Cardiac muscle cell (in vitro differentiated cells and primary cell): ENCODE measurements at regions not wholly inside any gene's neighbourhood (a gene's known extent, or its start where the extent isn't known, plus 50 kb on each side); places are given as distances from the start of the nearest gene placed in this dataset.
"Not testable (repeated sequence)": the region's sequence is repeated elsewhere in the genome, so short reads cannot be mapped to it uniquely, and the experiment has no call there.

Experiments used
- DNase-seq, 2 donors: peaks; one replicate each; pipeline versions ENCODE4 v3.0.0 to v3.0.0-alpha.2; 2010 to 2017; ENCODE audit warnings: low read depth in 1 of 2, low spot score in 1 of 2
- H3K27ac ChIP-seq: fragments of 200-600 bp; sonication (generic); 2 replicates; pipeline ENCODE4 v1.5.1; 2016
- H3K27me3 ChIP-seq: fragments of 200-600 bp; sonication (generic); 2 replicates; pipeline ENCODE4 v1.6.0; 2016; ENCODE audit warnings: control low read depth
- H3K36me3 ChIP-seq: fragments of 200-600 bp; sonication (generic); 2 replicates; pipeline ENCODE4 v1.5.1; 2016; ENCODE audit warnings: control low read depth
- H3K4me1 ChIP-seq: fragments of 200-600 bp; sonication (generic); 2 replicates; pipeline ENCODE4 v1.8.1; 2017; ENCODE audit warnings: low read depth, mild to moderate bottlenecking, mixed run types
- H3K4me3 ChIP-seq: fragments of 200-600 bp; sonication (generic); 2 replicates; pipeline ENCODE4 v1.5.1; 2016; ENCODE audit warnings: mild to moderate bottlenecking
- H3K9me3 ChIP-seq: fragments of 200-600 bp; sonication (generic); 2 replicates; pipeline ENCODE4 v1.5.1; 2017; ENCODE audit warnings: low read depth, mild to moderate bottlenecking, control low read depth

DNA sequence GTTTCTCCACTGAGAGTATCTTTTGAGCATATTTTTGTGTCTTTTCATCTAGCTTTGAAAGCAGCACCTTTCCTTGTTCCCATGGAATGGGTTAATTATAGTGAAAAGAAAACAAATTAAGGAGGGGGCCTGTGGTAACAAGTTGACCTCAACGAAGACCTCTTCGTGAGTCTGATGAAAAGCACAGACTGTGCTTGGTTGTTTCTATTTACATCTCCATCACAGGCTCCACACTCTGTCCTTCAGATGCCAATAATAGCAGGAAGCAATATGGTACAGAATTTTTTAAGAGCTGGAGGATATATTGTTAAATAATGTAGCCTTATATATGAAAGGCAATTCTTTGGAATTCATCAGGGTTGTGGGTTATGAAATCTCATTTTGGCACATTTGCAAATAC, 366.7 kb upstream of the OR4C13 start:
- not testable (repeated sequence) for H3K9me3 ChIP-seq, DNase-seq, H3K4me1 ChIP-seq, H3K27ac ChIP-seq, H3K36me3 ChIP-seq, H3K4me3 ChIP-seq, H3K27me3 ChIP-seq

DNA sequence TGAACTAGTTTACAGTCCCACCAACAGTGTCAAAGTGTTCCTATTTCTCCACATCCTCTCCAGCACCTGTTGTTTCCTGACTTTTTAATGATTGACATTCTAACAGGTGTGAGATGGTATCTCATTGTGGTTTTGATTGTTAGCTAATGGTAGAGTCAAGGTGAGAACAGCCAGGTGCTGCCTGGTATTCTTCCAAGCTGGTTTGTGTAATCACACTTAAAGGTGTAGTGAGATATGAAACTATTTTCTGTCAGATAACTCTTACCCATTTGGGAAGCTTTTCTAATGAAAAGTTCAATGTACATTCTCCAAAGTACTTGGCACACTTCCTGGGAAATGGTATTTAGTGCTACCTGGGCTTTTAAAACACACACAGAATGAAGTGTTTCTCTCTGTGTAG, 343.3 kb upstream of the OR4C13 start:
- H3K4me3 ChIP-seq, H3K36me3 ChIP-seq, H3K27ac ChIP-seq, H3K4me1 ChIP-seq, H3K9me3 ChIP-seq, H3K27me3 ChIP-seq, DNase-seq: not testable (repeated sequence)

- H3K27me3 ChIP-seq, H3K36me3 ChIP-seq, H3K4me1 ChIP-seq, H3K9me3 ChIP-seq, DNase-seq, H3K27ac ChIP-seq, H3K4me3 ChIP-seq: not testable (repeated sequence)
Measured at GRCh38 chr11:49623872-49624271, 328.3 kb upstream of the OR4C13 start.

GRCh38 chr11:49670705-49671104, 281.5 kb upstream of the OR4C13 start:
- not testable (repeated sequence) for H3K36me3 ChIP-seq, H3K27me3 ChIP-seq, H3K9me3 ChIP-seq, H3K4me1 ChIP-seq, H3K4me3 ChIP-seq, H3K27ac ChIP-seq, DNase-seq

DNA sequence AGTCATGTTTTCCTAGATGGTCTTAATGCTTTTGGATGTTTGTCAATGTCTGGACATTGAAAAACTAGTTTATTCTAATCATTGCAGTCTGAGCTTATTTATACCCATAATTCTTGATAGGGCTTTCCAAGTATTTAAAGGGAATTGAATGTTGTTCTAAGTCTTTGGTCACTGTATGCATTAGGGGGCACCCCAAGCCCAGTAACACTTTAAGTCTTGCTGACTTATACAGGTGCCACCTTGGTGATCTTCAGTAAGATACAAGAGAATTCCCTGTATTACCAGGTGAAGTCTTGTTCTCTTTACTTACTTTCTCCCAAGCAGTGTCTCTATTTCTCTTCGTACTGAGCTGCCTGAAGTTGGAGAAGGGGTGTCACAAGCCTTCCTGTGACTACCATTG, 250.1 kb upstream of the OR4C13 start:
- not testable (repeated sequence) for DNase-seq, H3K36me3 ChIP-seq, H3K27ac ChIP-seq, H3K4me3 ChIP-seq, H3K4me1 ChIP-seq, H3K27me3 ChIP-seq, H3K9me3 ChIP-seq

DNA sequence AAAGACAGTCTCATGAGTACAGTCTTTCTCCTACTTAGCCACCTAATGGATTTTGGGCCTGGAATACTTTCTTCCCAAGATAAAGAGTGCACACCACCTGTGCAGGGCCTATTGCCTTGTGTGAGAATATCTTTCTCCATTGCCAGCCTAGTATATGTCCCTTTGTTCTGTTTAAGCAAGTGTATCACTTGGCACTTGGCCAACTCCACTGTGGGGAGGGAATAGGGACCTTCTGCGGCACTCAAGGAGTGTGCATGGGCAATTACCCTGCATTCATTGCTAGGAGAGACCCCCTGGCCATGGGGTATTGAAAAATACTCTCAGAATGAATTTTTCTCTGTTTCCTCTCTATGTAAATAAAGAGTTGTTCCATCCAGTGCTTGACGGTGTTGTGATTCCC, 201.7 kb upstream of the OR4C13 start:
- H3K36me3 ChIP-seq, H3K4me1 ChIP-seq, DNase-seq, H3K4me3 ChIP-seq, H3K27ac ChIP-seq, H3K27me3 ChIP-seq, H3K9me3 ChIP-seq: not testable (repeated sequence)

GRCh38 chr11:49750960-49751359, 201.2 kb upstream of the OR4C13 start:
- not testable (repeated sequence) for H3K36me3 ChIP-seq, H3K4me3 ChIP-seq, H3K27me3 ChIP-seq, H3K27ac ChIP-seq, H3K9me3 ChIP-seq, DNase-seq, H3K4me1 ChIP-seq

DNA sequence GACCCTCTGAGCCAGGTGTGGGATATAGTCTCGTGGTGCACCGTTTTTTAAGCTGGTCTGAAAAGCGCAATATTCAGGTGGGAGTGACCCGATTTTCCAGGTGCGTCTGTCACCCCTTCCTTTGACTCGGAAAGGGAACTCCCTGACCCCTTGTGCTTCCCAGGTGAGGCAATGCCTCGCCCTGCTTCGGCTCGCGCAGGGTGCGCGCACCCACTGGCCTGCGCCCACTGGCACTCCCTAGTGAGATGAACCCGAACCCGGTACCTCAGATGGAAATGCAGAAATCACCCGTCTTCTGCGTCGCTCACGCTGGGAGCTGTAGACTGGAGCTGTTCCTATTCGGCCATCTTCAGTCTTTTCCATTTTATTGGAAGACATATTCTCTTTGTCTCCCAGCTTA, 171.4 kb upstream of the OR4C13 start:
- not testable (repeated sequence) for H3K4me3 ChIP-seq

DNA sequence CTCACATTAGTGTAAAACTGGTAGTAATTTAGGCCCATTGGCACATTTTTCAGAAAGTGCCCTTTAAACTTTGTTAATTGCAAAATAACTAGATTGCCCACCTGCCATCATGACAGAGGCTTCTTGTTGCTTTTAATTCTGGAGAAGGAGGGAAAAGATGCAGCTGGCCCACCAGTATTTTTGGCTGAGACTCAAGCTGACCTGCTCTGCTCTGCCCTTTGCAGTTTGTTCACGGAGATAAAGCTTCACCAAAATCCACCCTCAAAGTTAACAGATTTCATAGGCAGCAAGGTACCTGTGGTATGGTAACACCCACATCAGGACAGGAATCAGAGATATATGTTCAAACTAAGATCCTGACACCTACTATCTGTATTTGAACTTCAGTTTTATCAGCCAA, 170.2 kb upstream of the OR4C13 start:
- H3K27ac ChIP-seq, H3K4me3 ChIP-seq, H3K36me3 ChIP-seq, H3K9me3 ChIP-seq, H3K4me1 ChIP-seq, DNase-seq, H3K27me3 ChIP-seq: not testable (repeated sequence)

More for the DNA sequence above, 171.4 kb upstream of the OR4C13 start:
- not testable (repeated sequence) for DNase-seq, H3K36me3 ChIP-seq, H3K4me1 ChIP-seq, H3K9me3 ChIP-seq, H3K27ac ChIP-seq, H3K27me3 ChIP-seq

DNA sequence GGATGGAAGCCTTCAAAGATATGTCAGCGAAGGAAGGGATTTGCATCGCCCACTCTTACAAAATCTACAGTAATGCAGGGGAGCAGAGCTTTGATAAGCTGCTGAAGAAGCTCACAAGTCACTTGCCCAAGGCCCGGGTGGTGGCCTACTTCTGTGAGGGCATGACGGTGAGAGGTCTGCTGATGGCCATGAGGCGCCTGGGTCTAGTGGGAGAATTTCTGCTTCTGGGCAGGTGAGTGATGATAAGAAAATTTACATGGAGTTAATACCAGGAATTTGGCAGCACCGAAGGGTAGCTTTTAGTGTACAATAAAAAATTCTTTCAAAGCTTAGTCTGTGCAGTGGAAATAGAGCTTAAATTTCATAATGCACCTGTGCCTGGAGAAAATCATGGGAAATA, 168.3 kb upstream of the OR4C13 start:
- H3K4me3 ChIP-seq, H3K4me1 ChIP-seq, H3K27ac ChIP-seq, H3K9me3 ChIP-seq, H3K36me3 ChIP-seq, H3K27me3 ChIP-seq, DNase-seq: not testable (repeated sequence)

DNA sequence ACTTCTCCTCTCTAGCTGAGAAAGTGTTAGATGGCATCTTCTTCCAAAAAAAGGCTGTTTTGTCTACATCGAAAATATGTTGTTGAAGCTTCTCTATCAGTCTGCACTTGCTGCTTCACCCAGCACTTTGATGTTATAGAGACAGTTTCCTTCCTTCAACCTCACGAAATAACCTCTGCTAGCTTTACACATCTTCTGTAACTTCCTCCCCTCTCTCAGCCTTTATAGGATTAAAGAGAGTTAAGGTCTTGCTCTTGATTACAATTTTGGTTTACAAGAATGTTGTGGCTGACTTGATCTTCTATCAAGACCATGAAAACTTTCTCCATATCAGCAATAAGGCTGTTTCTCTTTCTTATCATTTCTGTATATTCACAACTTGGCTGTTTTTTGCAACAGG, 162.4 kb upstream of the OR4C13 start:
- H3K9me3 ChIP-seq = not testable (repeated sequence)

GRCh38 chr11:49798206-49798837, 153.9 kb upstream of the OR4C13 start:
- H3K9me3 ChIP-seq, DNase-seq, H3K4me3 ChIP-seq, H3K27me3 ChIP-seq, H3K27ac ChIP-seq, H3K4me1 ChIP-seq, H3K36me3 ChIP-seq: not testable (repeated sequence)

More for the DNA sequence above, 162.4 kb upstream of the OR4C13 start:
- H3K4me1 ChIP-seq, H3K36me3 ChIP-seq, H3K27me3 ChIP-seq, H3K27ac ChIP-seq, DNase-seq, H3K4me3 ChIP-seq: not testable (repeated sequence)

GRCh38 chr11:49817705-49818430, 134.3 kb upstream of the OR4C13 start:
- not testable (repeated sequence) for H3K36me3 ChIP-seq, H3K27me3 ChIP-seq, H3K4me3 ChIP-seq, H3K9me3 ChIP-seq, H3K27ac ChIP-seq, DNase-seq, H3K4me1 ChIP-seq

GRCh38 chr11:49823188-49823587, 129.0 kb upstream of the OR4C13 start:
- not testable (repeated sequence) for H3K36me3 ChIP-seq, H3K27me3 ChIP-seq, H3K27ac ChIP-seq, DNase-seq, H3K4me1 ChIP-seq, H3K4me3 ChIP-seq, H3K9me3 ChIP-seq

- not testable (repeated sequence) for H3K27ac ChIP-seq, H3K4me1 ChIP-seq, H3K9me3 ChIP-seq, H3K4me3 ChIP-seq, DNase-seq, H3K36me3 ChIP-seq, H3K27me3 ChIP-seq
Measured at GRCh38 chr11:49850541-49850940, 101.7 kb upstream of the OR4C13 start.
